Muscle of leg (tissue), 3 donors: ENCODE measurements at regions not wholly inside any gene's neighbourhood (a gene's known extent, or its start where the extent isn't known, plus 50 kb on each side); places are given as distances from the start of the nearest gene placed in this dataset.

Experiments
- DNase-seq: peaks from one replicate; pipeline ENCODE4 v3.0.0; 2013
- H3K27ac ChIP-seq: one replicate; pipeline ENCODE4 v1.5.1; 2013; ENCODE audit warnings: mild to moderate bottlenecking, low read length, control low read depth
- H3K27me3 ChIP-seq: one replicate; pipeline ENCODE4 v1.6.1; 2013; ENCODE audit warnings: low read length; ENCODE audit not compliant: control insufficient read depth, insufficient read depth
- H3K36me3 ChIP-seq: one replicate; pipeline ENCODE4 v1.6.1; 2013; ENCODE audit warnings: low read length; ENCODE audit not compliant: control insufficient read depth, insufficient read depth
- H3K4me1 ChIP-seq: one replicate; pipeline ENCODE4 v1.6.1; 2013; ENCODE audit warnings: low read length; ENCODE audit not compliant: control insufficient read depth, insufficient read depth
- H3K4me3 ChIP-seq: one replicate; pipeline ENCODE4 v1.5.1; 2013; ENCODE audit warnings: low read length, control low read depth
- H3K9me3 ChIP-seq: replicated peaks from 2 replicates; pipeline ENCODE4 v1.6.1; 2013; ENCODE audit warnings: low read depth, low read length; ENCODE audit not compliant: control insufficient read depth
- WGBS: methylation state at CpG from one replicate; pipeline ENCODE4 v1.1.5; 2013; ENCODE audit warnings: missing lambda C conversion rate; ENCODE audit not compliant: insufficient coverage; 5-methylcytosine and 5-hydroxymethylcytosine counted together

- no peaks in the 10 kb centered on the region for H3K4me1 ChIP-seq
- no peak overlapping the region for H3K27ac ChIP-seq
- no peaks in the 10 kb centered on the region for H3K27me3 ChIP-seq
- WGBS = no CpG with 5 or more reads among the region's 2 CpGs
- H3K36me3 ChIP-seq = no peaks in the 10 kb centered on the region
- no peak overlapping the region for H3K4me3 ChIP-seq
- H3K9me3 ChIP-seq = no peaks in the 10 kb centered on the region
- no peak for DNase-seq
Measured at GRCh38 chr18:40937386-40937785, 1017.6 kb upstream of the PIK3C3 start.

GRCh38 chr18:40935423-40935822, 1019.6 kb upstream of the PIK3C3 start:
- Histone ChIP-seq H3K36me3 (no peaks in the 10 kb centered on the region), H3K9me3 (no peaks in the 10 kb centered on the region), H3K27me3 (no peaks in the 10 kb centered on the region), H3K27ac (no peak overlapping the region), H3K4me1 (no peaks in the 10 kb centered on the region), H3K4me3 (no peak overlapping the region)
- no peak for DNase-seq
- WGBS = no CpG with 5 or more reads among the region's 1 CpG

GRCh38 chr18:40932862-40933261, 1022.2 kb upstream of the PIK3C3 start:
- Histone ChIP-seq H3K36me3 (no peaks in the 10 kb centered on the region), H3K4me1 (no peaks in the 10 kb centered on the region), H3K9me3 (no peaks in the 10 kb centered on the region), H3K27me3 (no peaks in the 10 kb centered on the region), H3K4me3 (no peak overlapping the region), H3K27ac (no peak overlapping the region)
- WGBS = no CpG with 5 or more reads among the region's 2 CpGs
- DNase-seq = no peak

- no peaks in the 10 kb centered on the region for H3K4me1 ChIP-seq
- H3K9me3 ChIP-seq = no peaks in the 10 kb centered on the region
- DNase-seq = no peak
- no CpG with 5 or more reads among the region's 5 CpGs for WGBS
- no peak overlapping the region for H3K27ac ChIP-seq
- H3K4me3 ChIP-seq = no peak overlapping the region
- no peaks in the 10 kb centered on the region for H3K27me3 ChIP-seq
- H3K36me3 ChIP-seq = no peaks in the 10 kb centered on the region
Measured at GRCh38 chr18:40930211-40930882, 1024.7 kb upstream of the PIK3C3 start.

DNA sequence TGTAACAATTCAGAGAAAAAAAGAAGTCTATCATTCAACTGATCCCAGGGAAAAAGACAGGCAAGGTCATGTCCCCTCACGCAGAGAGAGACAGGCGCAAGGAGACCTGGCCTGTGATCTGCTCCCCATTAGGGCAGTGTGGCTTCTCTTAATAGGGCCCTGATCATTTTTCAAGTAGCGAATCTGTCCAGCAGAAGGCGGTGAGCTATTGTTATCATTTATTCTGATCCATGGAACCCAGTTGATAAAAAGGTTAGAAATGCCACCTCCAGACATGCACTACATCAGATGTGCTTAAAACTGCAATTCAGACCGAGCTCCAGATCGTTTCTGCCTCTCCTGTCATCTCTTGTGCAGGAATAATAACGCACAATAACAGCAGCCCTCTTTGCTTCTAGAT, 1025.6 kb upstream of the PIK3C3 start:
- Histone ChIP-seq H3K9me3 (no peaks in the 10 kb centered on the region), H3K4me3 (no peak overlapping the region), H3K27me3 (no peaks in the 10 kb centered on the region), H3K27ac (no peak overlapping the region), H3K4me1 (no peaks in the 10 kb centered on the region), H3K36me3 (no peaks in the 10 kb centered on the region)
- WGBS = 72% methylated on average over 2 of the region's 7 CpGs
- DNase-seq = no peak

DNA sequence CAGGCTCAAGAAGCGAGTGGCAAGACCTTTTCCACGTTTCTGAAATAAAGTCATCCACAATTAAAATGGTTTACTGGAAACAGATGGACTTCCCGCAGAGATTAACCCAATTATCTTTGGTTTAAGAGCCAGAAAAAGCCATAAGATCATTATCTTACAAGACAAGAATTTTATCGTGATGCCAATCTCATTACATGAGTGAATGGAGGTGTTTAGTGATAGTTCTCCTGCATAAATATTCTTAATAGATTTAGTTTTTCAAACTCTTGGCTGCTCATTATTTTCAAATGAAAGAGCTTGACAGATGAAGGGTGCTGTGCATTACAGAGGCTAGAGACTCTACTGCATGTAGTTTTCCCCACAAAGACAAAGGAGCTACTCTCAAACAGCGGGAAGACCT, 1028.4 kb upstream of the PIK3C3 start:
- Histone ChIP-seq H3K27ac (no peak overlapping the region), H3K27me3 (no peaks in the 10 kb centered on the region), H3K9me3 (no peaks in the 10 kb centered on the region), H3K36me3 (no peaks in the 10 kb centered on the region), H3K4me3 (no peak overlapping the region), H3K4me1 (no peaks in the 10 kb centered on the region)
- DNase-seq = no peak
- 58% methylated on average over 2 of the region's 5 CpGs for WGBS

DNA sequence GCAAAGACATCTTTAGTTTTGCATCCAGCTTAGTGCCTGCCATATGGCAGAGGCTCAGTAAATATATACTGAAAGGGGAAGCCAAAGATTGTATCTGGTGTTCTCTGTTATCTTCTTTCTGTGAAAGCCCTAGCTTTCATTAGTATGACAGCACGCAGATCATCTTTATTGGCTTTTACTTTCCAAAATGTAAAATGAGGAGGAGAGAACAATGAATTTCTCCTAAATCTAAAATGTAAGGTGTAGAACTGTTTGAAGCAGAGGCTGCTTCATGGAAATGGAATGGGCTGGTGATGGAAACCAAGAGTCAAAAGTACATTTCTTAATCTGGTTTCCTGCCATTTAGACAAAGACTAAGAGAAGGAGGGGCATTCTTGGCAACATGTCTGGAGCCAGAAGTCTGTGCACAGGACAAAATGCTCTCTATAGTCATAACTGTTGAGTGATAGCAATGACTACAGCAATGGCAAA, 1029.9 kb upstream of the PIK3C3 start:
- H3K27ac ChIP-seq = no peak overlapping the region
- WGBS = no CpG with 5 or more reads among the region's 1 CpG
- no peaks in the 10 kb centered on the region for H3K36me3 ChIP-seq
- H3K27me3 ChIP-seq = no peaks in the 10 kb centered on the region
- DNase-seq = no peak
- H3K4me3 ChIP-seq = no peak overlapping the region
- H3K4me1 ChIP-seq = no peaks in the 10 kb centered on the region
- H3K9me3 ChIP-seq = no peaks in the 10 kb centered on the region

DNA sequence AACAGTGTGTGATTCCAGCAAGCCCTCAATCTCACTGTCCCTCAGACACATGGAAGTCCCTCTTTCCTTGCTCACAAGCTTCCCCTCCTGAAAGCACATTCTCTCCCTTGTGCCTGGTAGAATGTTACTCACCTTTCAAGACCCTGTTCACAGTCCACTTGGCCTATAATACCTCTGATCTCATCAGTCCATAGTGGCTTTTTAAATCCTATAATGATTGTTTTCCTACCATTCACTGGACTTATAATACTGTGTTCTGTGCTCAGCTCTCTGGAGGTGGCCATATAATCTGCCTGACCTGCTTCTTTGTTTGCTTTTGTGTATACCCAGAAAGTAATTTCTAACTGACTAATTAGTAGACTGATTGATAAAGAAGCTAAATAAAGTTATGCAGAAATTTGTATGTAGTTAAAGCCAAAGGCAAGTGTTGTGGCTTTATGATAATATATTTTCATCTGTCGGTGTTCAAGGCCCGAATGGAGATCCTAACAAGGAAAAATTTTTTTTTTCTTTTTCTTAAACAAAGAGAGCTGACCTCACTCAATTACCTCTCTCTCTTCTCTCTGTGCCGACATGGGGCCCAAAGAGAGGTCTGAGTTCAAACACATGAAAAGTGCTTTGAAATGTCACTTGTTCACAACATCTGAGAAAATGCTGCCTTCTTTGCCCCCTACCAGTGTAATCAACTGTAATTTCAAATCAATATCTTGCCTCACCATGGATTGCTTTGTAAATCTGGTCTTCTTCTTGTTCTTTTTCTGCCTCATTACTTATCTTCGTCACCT, 1033.0 kb upstream of the PIK3C3 start:
- H3K27me3 ChIP-seq = no peaks in the 10 kb centered on the region
- no peak overlapping the region for H3K4me3 ChIP-seq
- 40% methylated on average over 1 of the region's 4 CpGs for WGBS
- no peak overlapping the region for H3K27ac ChIP-seq
- H3K36me3 ChIP-seq = no peaks in the 10 kb centered on the region
- no peak for DNase-seq
- no peaks in the 10 kb centered on the region for H3K4me1 ChIP-seq
- H3K9me3 ChIP-seq = no peaks in the 10 kb centered on the region

- Histone ChIP-seq H3K9me3 (no peaks in the 10 kb centered on the region), H3K27ac (no peak overlapping the region), H3K4me1 (no peaks in the 10 kb centered on the region), H3K36me3 (no peaks in the 10 kb centered on the region), H3K4me3 (no peak overlapping the region), H3K27me3 (no peaks in the 10 kb centered on the region)
- no peak for DNase-seq
Measured at GRCh38 chr18:40917056-40917455, 1038.0 kb upstream of the PIK3C3 start.

DNA sequence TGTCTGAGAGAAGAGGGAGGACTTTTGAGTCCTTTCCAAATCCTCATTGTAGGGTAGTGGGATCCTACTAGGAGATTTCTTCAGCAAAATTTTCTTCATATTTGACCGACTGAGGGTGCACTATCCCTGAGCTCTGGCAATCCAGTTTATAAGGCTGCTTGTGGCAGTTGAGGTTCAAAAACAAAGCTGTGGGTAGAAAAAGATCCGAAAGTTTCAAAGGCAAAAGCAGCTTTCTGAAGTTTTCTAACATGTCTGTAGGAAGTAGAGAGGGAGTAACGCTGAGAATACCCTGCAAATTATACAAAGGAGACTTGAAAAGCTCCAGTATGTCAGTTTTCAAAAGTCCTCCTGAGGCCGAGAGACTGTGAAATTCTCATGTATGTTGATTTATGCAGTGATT, 1039.3 kb upstream of the PIK3C3 start:
- Histone ChIP-seq H3K4me3 (no peak overlapping the region), H3K27me3 (no peaks in the 10 kb centered on the region), H3K9me3 (no peaks in the 10 kb centered on the region), H3K27ac (no peak overlapping the region), H3K4me1 (no peaks in the 10 kb centered on the region), H3K36me3 (no peaks in the 10 kb centered on the region)
- DNase-seq = no peak
- WGBS = no CpG with 5 or more reads among the region's 4 CpGs
